Activated CD8-positive, alpha-beta memory T cell treated with anti-CD3 and anti-CD28 coated beads, Interleukin-2, amount 50 U/mL, for 24 hours (primary cell): ENCODE measurements at regions not wholly inside any gene's neighbourhood (a gene's known extent, or its start where the extent isn't known, plus 50 kb on each side); places are given as distances from the start of the nearest gene placed in this dataset.
"Not testable (repeated sequence)": the region's sequence is repeated elsewhere in the genome, so short reads cannot be mapped to it uniquely, and the experiment has no call there.

Source experiments
- DNase-seq: peaks from one replicate; pipeline ENCODE4 v3.0.0-alpha.2; 2020; ENCODE audit errors: extremely low read depth

GRCh38 chr13:44664308-44664707 lies 88.2 kb upstream of the TSC22D1 start:
- no peak for DNase-seq

GRCh38 chr13:44662515-44662914 lies 86.4 kb upstream of the TSC22D1 start:
- no peak for DNase-seq

DNA sequence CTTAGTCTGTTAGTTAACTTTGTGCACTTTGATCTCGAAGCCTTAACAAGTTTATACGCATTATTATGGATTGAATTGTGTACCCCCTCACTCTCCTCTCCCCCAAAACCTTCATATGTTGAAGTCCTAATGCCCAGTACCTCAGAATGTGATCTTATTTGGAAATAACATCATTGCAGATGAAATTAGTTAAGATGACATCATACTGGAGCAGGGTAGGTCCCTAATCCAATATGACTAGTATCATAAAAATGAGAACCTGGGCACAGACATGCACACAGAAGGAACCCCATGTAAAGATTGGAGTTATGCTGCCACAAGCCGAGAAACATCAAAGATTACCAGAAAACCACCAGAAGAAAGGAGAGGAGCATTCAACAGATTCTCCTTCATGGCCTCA lies 85.8 kb upstream of the TSC22D1 start:
- DNase-seq = no peak

GRCh38 chr13:44660050-44660449 lies 83.9 kb upstream of the TSC22D1 start:
- no peak for DNase-seq

DNA sequence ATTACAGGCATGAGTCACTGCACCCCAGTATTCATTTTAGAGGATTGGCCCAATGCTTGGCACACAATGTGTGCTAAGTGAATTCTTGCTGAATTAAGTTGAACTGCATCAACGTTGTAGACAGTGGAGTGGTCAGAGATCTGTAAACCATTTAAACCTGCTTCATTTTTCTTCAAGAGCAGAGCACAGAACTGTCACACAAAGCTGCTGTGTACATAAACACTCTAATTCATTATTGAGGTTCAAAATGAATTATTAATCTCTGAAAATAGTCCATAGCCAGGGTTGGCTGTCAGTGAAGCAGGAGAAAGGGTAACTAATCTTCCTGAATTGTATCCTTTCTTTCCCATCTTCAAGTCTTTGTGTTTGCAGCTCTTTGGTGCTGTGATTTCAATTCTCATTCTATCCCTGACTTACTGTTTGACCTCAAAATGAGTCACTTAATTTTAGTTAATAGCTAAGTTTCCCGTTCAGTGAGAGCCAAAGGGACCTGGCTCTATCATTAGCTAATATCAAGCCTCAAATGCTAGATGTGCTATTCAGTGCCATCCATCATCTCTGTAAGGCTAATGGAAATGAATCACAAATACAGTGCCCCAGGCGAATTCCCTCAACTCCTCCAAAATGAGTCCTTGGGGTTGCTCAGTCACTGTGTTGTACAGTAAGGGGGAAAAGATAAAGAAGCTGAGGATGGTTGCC lies 77.0 kb upstream of the TSC22D1 start:
- no peak for DNase-seq

DNA sequence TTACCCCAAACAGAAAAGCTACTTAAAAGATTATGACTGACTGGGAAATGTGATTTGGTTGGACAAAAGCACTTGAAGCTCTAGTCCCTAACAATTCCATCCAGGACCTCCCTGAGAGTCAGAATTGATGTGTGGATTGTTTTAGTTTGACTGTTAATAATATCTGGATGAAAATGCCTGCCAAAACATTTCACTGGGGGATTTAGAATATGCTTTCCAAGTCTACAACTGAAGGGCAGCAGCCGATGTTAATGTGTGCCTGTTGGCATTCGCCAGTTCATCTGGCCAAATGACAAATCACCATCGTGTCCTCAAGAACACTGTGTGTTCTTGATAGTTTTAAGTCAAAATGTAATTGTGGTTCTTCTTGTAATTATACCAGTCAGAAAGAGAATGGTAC lies 76.0 kb upstream of the TSC22D1 start:
- no peak for DNase-seq

- no peak for DNase-seq
Observed at GRCh38 chr13:44651724-44652123, 75.6 kb upstream of the TSC22D1 start.

GRCh38 chr13:44651209-44651608 lies 75.1 kb upstream of the TSC22D1 start:
- no peak for DNase-seq

- DNase-seq = no peak
Observed at GRCh38 chr13:44649834-44650233, 73.7 kb upstream of the TSC22D1 start.

DNA sequence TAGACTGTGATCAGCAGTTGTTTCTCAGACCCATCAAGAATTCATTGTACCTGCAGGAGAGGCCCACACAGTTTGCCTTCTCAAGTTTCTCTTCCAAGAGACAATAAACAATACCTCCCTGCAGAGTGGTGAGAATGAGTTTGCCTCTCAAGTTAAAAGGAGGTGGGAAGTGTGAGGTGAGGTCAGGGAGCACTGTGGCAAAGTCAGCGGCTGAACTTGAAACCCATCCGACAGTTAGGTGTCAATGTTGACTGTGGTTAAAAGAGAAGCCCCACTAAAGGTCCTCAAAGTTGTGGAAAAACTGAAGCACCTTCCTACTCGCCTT lies 72.9 kb upstream of the TSC22D1 start:
- no peak for DNase-seq

- DNase-seq = no peak
Observed at GRCh38 chr13:44648392-44649103, 72.4 kb upstream of the TSC22D1 start.

DNA sequence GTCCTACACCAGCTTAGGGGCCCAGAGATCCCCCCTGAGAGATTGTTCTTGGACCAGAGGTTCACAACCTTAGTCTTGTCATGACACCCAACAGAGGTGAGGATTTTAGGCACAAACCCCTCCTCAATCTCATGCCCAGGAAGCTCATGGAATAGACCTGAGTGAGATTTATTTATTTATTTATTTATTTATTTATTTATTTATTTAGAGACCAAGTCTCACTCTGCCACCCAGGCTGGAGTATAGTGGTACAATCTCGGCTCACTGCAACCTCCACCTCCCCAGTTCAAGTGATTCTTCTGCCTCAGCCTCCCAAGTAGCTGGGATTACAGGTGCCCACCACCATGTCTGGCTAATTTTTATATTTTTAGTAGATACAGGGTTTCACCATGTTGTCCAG lies 71.4 kb upstream of the TSC22D1 start:
- not testable (repeated sequence) for DNase-seq

DNA sequence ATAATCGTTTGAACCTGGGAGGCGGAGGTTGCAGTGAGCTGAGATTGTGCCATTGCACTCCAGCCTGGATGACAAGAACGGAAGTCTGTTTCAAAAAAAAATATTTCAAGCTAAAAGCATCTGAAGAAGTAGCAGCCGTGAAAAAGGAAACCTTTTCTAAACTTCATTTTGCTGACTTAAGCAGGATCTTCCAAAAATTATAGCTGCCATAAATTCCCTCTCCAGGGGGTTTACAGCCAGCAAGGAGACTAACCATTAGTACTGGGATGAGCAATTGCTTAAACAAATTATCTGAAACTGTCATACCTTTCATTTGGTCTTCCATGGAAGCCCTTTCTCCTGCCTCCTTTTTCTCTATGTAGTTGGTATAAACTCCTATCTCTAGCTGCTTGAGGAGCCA lies 69.9 kb upstream of the TSC22D1 start:
- no peak for DNase-seq

DNA sequence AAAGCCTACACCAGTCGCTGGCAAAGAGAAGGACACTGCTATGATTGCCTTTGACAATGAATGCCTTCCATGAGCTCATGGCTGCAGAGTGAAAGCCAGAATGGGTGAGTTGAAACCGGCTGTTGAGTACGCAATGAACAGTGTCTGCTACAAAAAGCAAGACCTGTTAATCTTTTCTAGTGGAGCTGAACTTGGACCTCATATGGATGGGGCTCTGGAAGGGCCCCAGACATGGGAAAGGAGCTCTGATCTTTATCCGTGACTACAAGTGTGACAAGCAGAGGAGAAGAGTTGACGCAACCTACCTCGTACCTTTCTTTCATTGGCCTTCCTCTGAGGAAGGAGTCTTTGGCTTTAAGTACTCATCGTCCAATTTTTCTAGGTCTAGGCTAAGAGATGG lies 67.1 kb upstream of the TSC22D1 start:
- DNase-seq = no peak

DNA sequence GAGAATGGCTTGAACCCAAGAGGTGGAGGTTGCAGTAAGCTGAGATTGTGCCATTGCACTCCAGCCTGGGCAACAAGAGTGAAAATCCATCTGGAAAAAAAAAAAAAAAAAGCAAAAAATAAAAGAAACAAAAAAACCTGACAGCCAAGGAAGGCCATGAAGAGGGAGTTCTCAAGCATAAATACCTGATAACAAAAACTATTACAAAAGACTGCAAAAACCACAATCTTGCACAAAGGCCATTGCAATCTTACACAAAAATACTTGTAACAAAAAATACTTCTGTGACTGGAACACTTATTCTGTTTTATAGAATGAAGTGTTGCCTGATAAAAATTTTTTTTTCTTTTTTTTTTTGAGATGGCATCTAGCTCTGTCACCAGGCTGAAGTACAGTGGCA lies 61.5 kb upstream of the TSC22D1 start:
- no peak for DNase-seq

DNA sequence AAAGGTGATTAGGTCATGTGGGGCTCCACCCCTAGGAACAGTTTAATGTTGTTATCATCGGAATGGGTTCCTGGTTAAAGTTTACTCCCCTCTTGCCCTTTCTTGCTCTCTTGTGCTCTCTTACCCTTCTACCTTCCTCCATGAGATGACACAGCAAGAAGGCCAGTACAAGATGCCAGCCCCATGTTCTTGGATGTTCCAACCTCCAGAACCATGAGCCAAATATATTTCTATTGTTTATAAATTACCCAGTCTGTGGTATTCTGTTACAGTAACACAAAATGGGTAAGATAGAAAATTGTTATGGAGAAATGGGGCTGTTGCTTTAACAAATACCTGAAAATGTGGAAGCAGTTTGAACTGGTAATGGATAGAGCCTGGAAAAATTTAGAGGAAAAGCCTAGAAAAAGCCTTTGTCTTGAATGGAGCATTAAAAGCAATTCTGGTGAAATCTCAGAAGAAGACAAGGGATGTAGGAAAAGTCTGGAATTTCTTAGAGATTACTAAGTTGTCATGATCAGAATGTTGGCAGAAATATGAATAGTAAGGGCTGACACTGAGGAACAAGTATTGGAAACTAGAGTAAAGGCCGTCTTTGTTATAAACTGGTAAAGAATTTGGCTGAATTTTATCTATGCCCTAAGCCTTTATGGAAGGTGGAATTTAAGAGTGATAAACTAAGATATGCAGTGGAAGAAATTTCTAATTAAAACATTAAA lies 53.5 kb upstream of the TSC22D1 start:
- DNase-seq = no peak

- DNase-seq = not testable (repeated sequence)
Observed at GRCh38 chr13:44628826-44629225, 52.7 kb upstream of the TSC22D1 start.

DNA sequence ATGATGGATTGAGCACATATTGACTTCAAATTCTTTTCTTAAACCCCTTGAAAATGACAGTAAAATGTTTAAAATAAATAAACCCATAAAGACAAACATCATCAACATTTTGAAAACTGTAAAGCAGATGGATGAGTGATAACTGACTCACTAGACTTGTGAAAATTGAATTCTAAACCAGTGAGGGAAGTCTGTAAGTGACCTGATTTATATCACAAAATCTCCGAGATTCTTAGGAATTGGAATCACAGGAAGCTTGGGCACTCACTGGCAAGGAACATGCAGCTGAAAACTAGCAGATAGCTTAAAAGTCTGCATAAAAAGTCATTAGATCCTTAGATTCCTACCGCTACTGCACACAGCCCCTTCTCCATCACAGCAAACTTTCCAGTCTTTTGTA lies 51.3 kb upstream of the TSC22D1 start:
- no peak for DNase-seq

GRCh38 chr13:44626176-44626575 lies 50.0 kb upstream of the TSC22D1 start:
- no peak for DNase-seq
